T-helper 17 cell (primary cell): ENCODE measurements at regions not wholly inside any gene's neighbourhood (a gene's known extent, or its start where the extent isn't known, plus 50 kb on each side); places are given as distances from the start of the nearest gene placed in this dataset.

Source experiments
- ATAC-seq: fragments of 150-1000 bp; cut with Tn5 transposase; 2 replicates; pipeline ENCODE4 v1.10.0; 2021; ENCODE audit warnings: mild to moderate bottlenecking, moderate library complexity
- DNase-seq, 3 donors: peaks; one replicate each; pipeline versions ENCODE4 v3.0.0 to v3.0.0-alpha.2; 2020 to 2021
- H3K9me3 ChIP-seq: one replicate; pipeline ENCODE4 v1.7.0; 2013; ENCODE audit warnings: low read length, mild to moderate bottlenecking; ENCODE audit not compliant: control insufficient read depth, poor library complexity, severe bottlenecking
- H3K27ac Mint-ChIP-seq: one replicate; pipeline ENCODE4 v1.8.0; 2022; ENCODE audit warnings: mild to moderate bottlenecking, moderate library complexity, mixed read lengths
- H3K27me3 Mint-ChIP-seq: one replicate; pipeline ENCODE4 v1.8.0; 2022; ENCODE audit warnings: mixed read lengths
- H3K36me3 Mint-ChIP-seq: one replicate; pipeline ENCODE4 v1.8.0; 2022; ENCODE audit warnings: low read depth, mixed read lengths
- H3K4me1 Mint-ChIP-seq: one replicate; pipeline ENCODE4 v1.8.0; 2022; ENCODE audit warnings: mild to moderate bottlenecking, mixed read lengths
- H3K4me3 Mint-ChIP-seq: one replicate; pipeline ENCODE4 v1.8.0; 2022; ENCODE audit warnings: mild to moderate bottlenecking, moderate library complexity, mixed read lengths

- H3K9me3 ChIP-seq, result no peaks in the 10 kb centered on the region
- no peaks in the 10 kb centered on the region for H3K36me3 Mint-ChIP-seq
- H3K4me1 Mint-ChIP-seq, result no peaks in the 10 kb centered on the region
- ATAC-seq, result no peak
- no peak for DNase-seq
- H3K27me3 Mint-ChIP-seq, result peaks cover 5% of the 10 kb centered on the region
- H3K4me3 Mint-ChIP-seq, result no peak overlapping the region
- no peak overlapping the region for H3K27ac Mint-ChIP-seq
Observed at GRCh38 chr13:108566413-108567170, 62.8 kb upstream of the MYO16 start.

DNA sequence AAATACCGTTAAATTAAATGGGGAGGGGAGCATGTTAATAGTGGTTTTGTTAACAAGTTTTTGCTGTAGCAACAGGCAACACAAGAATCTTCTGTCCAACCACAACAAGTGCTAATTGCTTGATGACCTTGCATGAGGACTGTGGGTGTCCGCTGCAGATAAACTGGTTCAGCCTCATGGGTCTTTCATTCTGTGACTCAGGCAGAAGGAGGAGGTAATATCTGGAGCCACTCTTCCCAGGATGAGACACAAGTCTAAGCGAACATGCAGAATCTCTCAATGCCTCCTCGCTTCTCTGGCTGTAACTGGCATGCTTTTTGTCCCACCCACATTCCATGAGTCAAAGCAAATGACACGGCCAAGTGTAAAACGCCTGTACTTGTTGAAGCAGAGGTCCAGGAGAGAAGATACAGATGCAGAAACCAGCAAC is 56.6 kb upstream of the MYO16 start:
- Mint-ChIP-seq H3K27ac (no peak overlapping the region), H3K36me3 (no peaks in the 10 kb centered on the region), H3K4me3 (no peak overlapping the region), H3K4me1 (peaks cover 2% of the 10 kb centered on the region), H3K27me3 (peaks cover 10% of the 10 kb centered on the region)
- peaks cover 2% of the 10 kb centered on the region for H3K9me3 ChIP-seq
- DNase-seq (no peak), ATAC-seq (no peak)

DNA sequence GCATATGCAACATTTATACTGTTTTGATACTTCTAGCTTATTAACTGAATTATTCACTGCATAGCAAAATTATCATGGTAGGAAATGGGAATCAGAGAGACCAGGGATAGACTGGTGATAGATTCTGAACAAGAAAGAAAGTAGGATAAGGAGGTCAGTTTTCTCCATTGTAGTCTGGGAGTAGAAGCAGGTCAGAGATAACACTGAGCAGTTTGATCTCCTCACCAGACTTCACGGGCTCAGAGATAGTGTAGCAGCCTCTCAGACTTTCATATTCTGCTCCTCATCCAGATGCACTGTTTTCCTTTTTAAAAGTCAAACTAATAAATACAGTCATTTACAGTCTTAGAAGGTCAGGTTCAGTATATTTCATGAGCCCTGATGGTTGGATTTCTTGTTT is 56.0 kb upstream of the MYO16 start:
- DNase-seq (no peak), ATAC-seq (no peak)
- H3K9me3 ChIP-seq, result peaks cover 2% of the 10 kb centered on the region
- H3K4me1 Mint-ChIP-seq, result peaks cover 2% of the 10 kb centered on the region
- H3K36me3 Mint-ChIP-seq, result no peaks in the 10 kb centered on the region
- H3K27ac Mint-ChIP-seq, result no peak overlapping the region
- no peak overlapping the region for H3K4me3 Mint-ChIP-seq
- peaks cover 10% of the 10 kb centered on the region for H3K27me3 Mint-ChIP-seq

DNA sequence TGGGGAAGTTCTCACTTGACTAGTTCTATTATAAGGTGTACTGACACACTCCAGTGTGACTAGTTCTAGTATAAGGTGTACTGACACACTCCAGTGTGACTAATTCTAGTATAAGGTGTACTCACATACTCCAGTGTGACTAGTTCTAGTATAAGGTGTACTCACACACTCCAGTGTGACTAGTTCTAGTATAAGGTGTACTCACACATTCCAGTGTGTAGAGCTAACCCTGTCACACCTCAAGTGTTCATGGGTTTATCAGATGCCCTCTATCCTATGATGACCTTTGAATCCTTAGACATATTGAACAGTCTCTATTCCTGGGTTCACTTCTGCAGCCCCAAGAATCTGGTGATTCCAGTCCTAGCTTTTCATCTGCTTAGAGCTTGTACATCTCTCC is 54.6 kb upstream of the MYO16 start:
- no peak for DNase-seq
- Mint-ChIP-seq H3K4me1 (peaks cover 2% of the 10 kb centered on the region), H3K27ac (no peak overlapping the region), H3K4me3 (no peak overlapping the region), H3K27me3 (peaks cover 10% of the 10 kb centered on the region), H3K36me3 (no peaks in the 10 kb centered on the region)
- ATAC-seq, result no peak
- peaks cover 2% of the 10 kb centered on the region for H3K9me3 ChIP-seq

DNA sequence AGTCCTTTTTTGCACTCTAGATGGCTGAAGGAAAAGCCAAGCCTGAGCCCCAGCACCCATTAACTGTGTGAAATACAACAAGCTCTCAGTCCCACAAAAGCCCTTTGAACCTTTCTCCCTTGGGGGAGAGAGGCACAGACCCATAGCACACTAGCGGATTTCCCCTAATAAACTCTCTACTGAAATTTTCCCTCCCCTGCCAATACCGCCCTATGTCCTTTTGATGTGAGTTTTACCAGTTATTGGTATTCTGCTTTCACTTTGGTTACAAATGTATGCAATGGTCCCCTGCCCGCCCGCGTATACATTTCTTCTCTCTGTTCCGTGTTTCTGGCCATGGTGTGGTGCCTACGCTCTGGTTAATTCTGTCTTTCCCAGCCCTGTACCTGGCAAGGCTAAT is 54.0 kb upstream of the MYO16 start:
- H3K9me3 ChIP-seq, result peaks cover 2% of the 10 kb centered on the region
- Mint-ChIP-seq H3K27me3 (peaks cover 5% of the 10 kb centered on the region), H3K36me3 (no peaks in the 10 kb centered on the region), H3K27ac (no peak overlapping the region), H3K4me1 (peaks cover 2% of the 10 kb centered on the region), H3K4me3 (no peak overlapping the region)
- ATAC-seq (no peak), DNase-seq (no peak)
